Keratinocyte (primary cell): ENCODE measurements at regions not wholly inside any gene's neighbourhood (a gene's known extent, or its start where the extent isn't known, plus 50 kb on each side); places are given as distances from the start of the nearest gene placed in this dataset.

Experiments used
- DNase-seq: peaks from one replicate; pipeline ENCODE4 v3.0.0-alpha.2; 2011; ENCODE audit warnings: low read depth, missing footprints, low spot score
- FAIRE-seq: peaks from 2 replicates; lab custom pipeline; 2011; peaks lifted over from hg19 to GRCh38; lab: Jason Lieb, UNC
- H2AFZ ChIP-seq: 2 replicates; pipeline ENCODE4 v1.6.0; 2012; ENCODE audit warnings: low read length, control low read depth, inconsistent platforms; ENCODE audit not compliant: control insufficient read depth
- H3K27ac ChIP-seq: 2 replicates; pipeline ENCODE4 v1.5.1; 2011; ENCODE audit warnings: low read length; ENCODE audit not compliant: control insufficient read depth, insufficient read depth
- H3K27me3 ChIP-seq: 3 replicates; pipeline ENCODE4 v1.6.0; 2011; ENCODE audit warnings: low read length; ENCODE audit not compliant: control insufficient read depth, insufficient read depth; ENCODE audit errors: extremely low read depth
- H3K36me3 ChIP-seq, 2 experiments: 2 replicates in 1 of 2; 3 replicates in 1 of 2; pipeline ENCODE4 v1.5.1; 2011; ENCODE audit warnings: low read length in 2 of 2, mild to moderate bottlenecking in 1 of 2; ENCODE audit not compliant: control insufficient read depth in 2 of 2, insufficient read depth in 2 of 2; ENCODE audit errors: extremely low read depth in 1 of 2
- H3K4me1 ChIP-seq: 3 replicates; pipeline ENCODE4 v1.5.1; 2011; ENCODE audit warnings: low read length; ENCODE audit not compliant: control insufficient read depth, insufficient read depth; ENCODE audit errors: extremely low read depth
- H3K4me2 ChIP-seq: 3 replicates; pipeline ENCODE4 v1.6.0; 2011; ENCODE audit warnings: low read depth, low read length; ENCODE audit not compliant: control insufficient read depth, insufficient read depth; ENCODE audit errors: extremely low read depth
- H3K4me3 ChIP-seq, 3 experiments: fragments of 200-600 bp in 1 of 3; sonication (generic) in 1 of 3; 2 replicates in 2 of 3; 3 replicates in 1 of 3; pipeline ENCODE4 v1.5.1; 2011 to 2016; ENCODE audit warnings: low read length in 3 of 3, mild to moderate bottlenecking in 3 of 3, control low read depth in 2 of 3, inconsistent platforms in 1 of 3, low read depth in 1 of 3, mixed read lengths in 1 of 3, mixed run types in 1 of 3, moderate library complexity in 1 of 3; ENCODE audit not compliant: control insufficient read depth in 2 of 3, insufficient read depth in 2 of 3; ENCODE audit errors: extremely low read depth in 1 of 3
- H3K79me2 ChIP-seq: 2 replicates; pipeline ENCODE4 v1.6.0; 2012; ENCODE audit warnings: low read length; ENCODE audit not compliant: control insufficient read depth, insufficient read depth
- H3K9ac ChIP-seq: 3 replicates; pipeline ENCODE4 v1.6.0; 2011; ENCODE audit warnings: low read length; ENCODE audit not compliant: control insufficient read depth, insufficient read depth; ENCODE audit errors: extremely low read depth
- H3K9me1 ChIP-seq: 3 replicates; pipeline ENCODE4 v1.6.0; 2011; ENCODE audit warnings: low read length; ENCODE audit not compliant: control insufficient read depth, insufficient read depth; ENCODE audit errors: extremely low read depth
- H3K9me3 ChIP-seq: 2 replicates; pipeline ENCODE4 v1.5.1; 2012; ENCODE audit warnings: low read depth, low read length; ENCODE audit not compliant: control insufficient read depth
- H4K20me1 ChIP-seq: 3 replicates; pipeline ENCODE4 v1.6.0; 2011; ENCODE audit warnings: low read length; ENCODE audit not compliant: control insufficient read depth, insufficient read depth; ENCODE audit errors: extremely low read depth
- EZH2 ChIP-seq: IDR thresholded peaks from one replicate; pipeline ENCODE4 v1.6.1; 2012; ENCODE audit warnings: inconsistent platforms, mild to moderate bottlenecking, low read length, moderate library complexity
- dilution Hi-C: fragments of 300-500 bp; cut with MboI; formaldehyde crosslinking; loops from one replicate; pipeline ENCODE4 v1.7.0; 2020; ENCODE audit warnings: low sequenced_read_pairs; ENCODE audit not compliant: extremely low pct_ligation_motif_present
- TF ChIP-seq, protein P1 (sequence below), 3 experiments: IDR thresholded peaks in 1 of 3; conservative IDR thresholded peaks in 1 of 3; optimal IDR thresholded peaks in 1 of 3; 2 replicates in 2 of 3; 3 replicates in 1 of 3; pipeline versions ENCODE3 to v1.5.1; 2011; ENCODE audit warnings: low read length in 3 of 3, mild to moderate bottlenecking in 3 of 3, moderate library complexity in 2 of 3, control low read depth in 1 of 3, inconsistent platforms in 1 of 3; ENCODE audit not compliant: insufficient read depth in 2 of 3; ENCODE audit errors: extremely low read depth in 1 of 3

DNA sequence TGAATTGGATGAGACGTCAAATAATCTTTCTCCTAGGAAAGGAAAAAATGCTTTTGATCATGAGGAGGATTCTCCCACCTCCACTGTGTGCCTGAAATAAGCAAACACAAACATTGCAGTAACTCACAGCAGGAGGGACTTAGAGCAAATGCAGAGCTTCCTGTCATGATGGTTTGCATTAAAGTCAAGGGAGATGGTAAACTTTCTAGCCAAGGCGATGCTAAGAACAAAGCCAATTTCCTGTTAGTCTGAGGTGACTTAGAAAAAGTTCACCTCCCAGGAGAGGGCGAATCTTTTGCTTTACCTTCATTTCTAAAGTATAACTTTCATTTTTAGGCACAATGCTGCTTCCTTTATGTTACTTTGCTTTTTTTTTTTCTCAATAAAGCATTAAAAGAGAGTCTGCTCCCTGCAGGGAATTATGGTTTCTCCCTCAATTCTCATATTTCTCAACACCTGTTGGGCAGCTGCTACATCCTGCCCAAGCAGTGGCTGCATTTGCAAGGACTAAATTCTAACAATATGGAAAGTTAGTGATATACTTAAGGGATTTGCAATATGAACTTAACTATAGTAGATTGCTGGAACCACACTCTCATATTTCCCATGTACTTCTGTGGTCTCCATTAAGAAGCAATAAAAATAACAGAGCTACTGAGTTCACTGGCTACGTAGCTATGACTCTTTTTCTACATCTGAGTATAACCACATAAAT lies 175.6 kb downstream of the PCTP start:
- Histone ChIP-seq H3K4me3 (no peak overlapping the region), H3K4me1 (no peaks in the 10 kb centered on the region), H3K9ac (no peak overlapping the region), H3K27me3 (no peaks in the 10 kb centered on the region), H3K79me2 (no peaks in the 10 kb centered on the region), H3K9me1 (no peaks in the 10 kb centered on the region), H3K9me3 (no peaks in the 10 kb centered on the region), H3K36me3 (no peaks in the 10 kb centered on the region), H4K20me1 (no peaks in the 10 kb centered on the region), H3K4me2 (no peak overlapping the region), H3K27ac (no peak overlapping the region), H2AFZ (no peak overlapping the region)
- dilution Hi-C loops: no loop called here
- no peak for DNase-seq
- TF ChIP-seq EZH2: no peak
- TF ChIP-seq, protein P1, sequence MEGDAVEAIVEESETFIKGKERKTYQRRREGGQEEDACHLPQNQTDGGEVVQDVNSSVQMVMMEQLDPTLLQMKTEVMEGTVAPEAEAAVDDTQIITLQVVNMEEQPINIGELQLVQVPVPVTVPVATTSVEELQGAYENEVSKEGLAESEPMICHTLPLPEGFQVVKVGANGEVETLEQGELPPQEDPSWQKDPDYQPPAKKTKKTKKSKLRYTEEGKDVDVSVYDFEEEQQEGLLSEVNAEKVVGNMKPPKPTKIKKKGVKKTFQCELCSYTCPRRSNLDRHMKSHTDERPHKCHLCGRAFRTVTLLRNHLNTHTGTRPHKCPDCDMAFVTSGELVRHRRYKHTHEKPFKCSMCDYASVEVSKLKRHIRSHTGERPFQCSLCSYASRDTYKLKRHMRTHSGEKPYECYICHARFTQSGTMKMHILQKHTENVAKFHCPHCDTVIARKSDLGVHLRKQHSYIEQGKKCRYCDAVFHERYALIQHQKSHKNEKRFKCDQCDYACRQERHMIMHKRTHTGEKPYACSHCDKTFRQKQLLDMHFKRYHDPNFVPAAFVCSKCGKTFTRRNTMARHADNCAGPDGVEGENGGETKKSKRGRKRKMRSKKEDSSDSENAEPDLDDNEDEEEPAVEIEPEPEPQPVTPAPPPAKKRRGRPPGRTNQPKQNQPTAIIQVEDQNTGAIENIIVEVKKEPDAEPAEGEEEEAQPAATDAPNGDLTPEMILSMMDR (optimal IDR thresholded peaks at IDR 0.05 in 1 of 3, IDR thresholded peaks at IDR 0.05 in 1 of 3, conservative IDR thresholded peaks at IDR 0.05 in 1 of 3; ENCODE audit: extremely low read depth in 1 of 3, insufficient read depth in 2 of 3, low read length in 3 of 3): no peak
- FAIRE-seq: no peak

DNA sequence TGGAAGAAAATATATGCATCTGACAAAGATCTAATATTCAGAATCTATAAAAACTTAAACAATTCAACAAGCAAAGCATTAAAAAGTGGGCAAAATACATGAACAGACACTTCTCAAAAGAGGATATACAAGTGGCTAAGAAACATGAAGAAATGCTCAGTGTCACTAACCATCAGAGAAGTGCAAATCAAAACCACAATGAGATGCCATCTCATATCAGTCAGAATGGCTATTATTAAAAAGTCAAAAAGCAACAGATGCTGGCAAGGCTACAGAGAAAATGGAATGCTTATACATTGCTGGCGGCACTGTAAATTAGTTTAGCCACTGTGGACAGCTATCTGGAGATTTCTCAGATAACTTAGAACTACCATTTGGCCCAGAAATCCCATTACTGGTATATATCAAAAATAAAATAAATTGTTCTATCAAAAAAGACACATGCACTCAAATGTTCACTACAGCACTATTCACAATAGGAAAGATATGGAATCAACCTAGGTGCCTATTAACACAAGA lies 179.5 kb downstream of the PCTP start:
- dilution Hi-C loops: no loop called here

More for the DNA sequence above, 179.5 kb downstream of the PCTP start:
- Histone ChIP-seq H3K9me1 (no peaks in the 10 kb centered on the region), H3K9ac (no peak overlapping the region), H3K79me2 (no peaks in the 10 kb centered on the region), H3K4me1 (no peaks in the 10 kb centered on the region), H3K4me2 (no peak overlapping the region), H3K36me3 (no peaks in the 10 kb centered on the region), H2AFZ (no peak overlapping the region), H3K27ac (no peak overlapping the region), H3K9me3 (no peaks in the 10 kb centered on the region), H3K4me3 (no peak overlapping the region), H3K27me3 (no peaks in the 10 kb centered on the region), H4K20me1 (no peaks in the 10 kb centered on the region)
- no peak for TF ChIP-seq EZH2
- TF ChIP-seq, protein P1 (optimal IDR thresholded peaks at IDR 0.05 in 1 of 3, IDR thresholded peaks at IDR 0.05 in 1 of 3, conservative IDR thresholded peaks at IDR 0.05 in 1 of 3; ENCODE audit: extremely low read depth in 1 of 3, insufficient read depth in 2 of 3, low read length in 3 of 3): no peak
- DNase-seq: no peak
- no peak for FAIRE-seq
